HEK293 (cell line): ENCODE measurements at regions not wholly inside any gene's neighbourhood (a gene's known extent, or its start where the extent isn't known, plus 50 kb on each side); places are given as distances from the start of the nearest gene placed in this dataset.

Source experiments
- CTCF ChIA-PET: fragments of 350-600 bp; formaldehyde crosslinking; extraction: SDS; loops from one replicate; lab custom pipeline; 2021; ENCODE audit warnings: antibody characterized with exemption; lab: Yijun Ruan, JAX
- POLR2A ChIA-PET: fragments of 300-600 bp; formaldehyde crosslinking; extraction: SDS; loops from one replicate; lab custom pipeline; 2020; ENCODE audit warnings: antibody characterized with exemption, inconsistent platforms; lab: Yijun Ruan, JAX
- H3K27ac ChIP-seq: fragments of 200-500 bp; sonication (Bioruptor generic); 2 replicates; pipeline ENCODE4 v1.5.1; 2014; ENCODE audit warnings: low read depth, low read length, control low read depth, inconsistent platforms; ENCODE audit errors: extremely low read depth
- H3K36me3 ChIP-seq, 2 experiments: fragments of 200-500 bp in 1 of 2; sonication (Bioruptor generic) in 1 of 2; 1 replicate in 1 of 2; 2 replicates in 1 of 2; pipeline ENCODE4 v1.5.1; 2014 to 2017; ENCODE audit warnings: inconsistent platforms in 2 of 2, low read length in 2 of 2; ENCODE audit not compliant: control insufficient read depth in 2 of 2, insufficient read depth in 1 of 2
- H3K4me1 ChIP-seq: fragments of 200-500 bp; sonication (Bioruptor generic); 2 replicates; pipeline ENCODE4 v1.5.1; 2014; ENCODE audit warnings: mild to moderate bottlenecking, low read length, inconsistent platforms; ENCODE audit not compliant: control insufficient read depth, insufficient read depth
- H3K4me3 ChIP-seq: 2 replicates; pipeline ENCODE4 v1.5.1; 2011; ENCODE audit warnings: low read depth, mild to moderate bottlenecking, control low read depth, low read length, moderate library complexity
- H3K9me3 ChIP-seq: fragments of 200-500 bp; sonication (Bioruptor generic); 2 replicates; pipeline ENCODE4 v1.5.1; 2014; ENCODE audit warnings: low read depth, low read length, inconsistent platforms; ENCODE audit not compliant: control insufficient read depth, insufficient read depth
- IKZF3 ChIP-seq: fragments of 450-650 bp; IDR thresholded peaks from 2 replicates; pipeline ENCODE4 v1.5.0; 2018; ENCODE audit warnings: missing biosample characterization, mild to moderate bottlenecking, missing genetic modification characterization, moderate library complexity
- ZFP41 ChIP-seq: fragments of 450-650 bp; formaldehyde crosslinking; IDR thresholded peaks from 2 replicates; pipeline ENCODE4 v1.5.1; 2016; ENCODE audit warnings: missing biosample characterization, missing genetic modification characterization, borderline replicate concordance
- ZNF16 ChIP-seq: fragments of 450-650 bp; formaldehyde crosslinking; IDR thresholded peaks from 2 replicates; pipeline ENCODE4 v1.5.1; 2016; ENCODE audit warnings: low read depth, missing biosample characterization, missing genetic modification characterization
- ZNF175 ChIP-seq: fragments of 450-650 bp; formaldehyde crosslinking; IDR thresholded peaks from 2 replicates; pipeline ENCODE4 v1.5.1; 2016; ENCODE audit warnings: missing biosample characterization, missing genetic modification characterization
- ZNF2 ChIP-seq: fragments of 450-650 bp; formaldehyde crosslinking; IDR thresholded peaks from 2 replicates; pipeline ENCODE4 v1.5.1; 2016; ENCODE audit warnings: missing biosample characterization, missing genetic modification characterization
- ZNF292 ChIP-seq: fragments of 450-650 bp; formaldehyde crosslinking; IDR thresholded peaks from 2 replicates; pipeline ENCODE4 v1.5.1; 2016; ENCODE audit warnings: low read depth, missing biosample characterization, missing genetic modification characterization, borderline replicate concordance
- ZNF302 ChIP-seq: fragments of 450-650 bp; formaldehyde crosslinking; IDR thresholded peaks from 2 replicates; pipeline ENCODE4 v1.5.1; 2016; ENCODE audit warnings: missing biosample characterization, missing genetic modification characterization, low read depth
- ZNF416 ChIP-seq: fragments of 450-650 bp; formaldehyde crosslinking; IDR thresholded peaks from 2 replicates; pipeline ENCODE4 v1.5.1; 2016; ENCODE audit warnings: missing biosample characterization, missing genetic modification characterization
- ZNF501 ChIP-seq: fragments of 450-650 bp; formaldehyde crosslinking; IDR thresholded peaks from 2 replicates; pipeline ENCODE4 v1.5.1; 2016; ENCODE audit warnings: missing biosample characterization, missing genetic modification characterization
- ZNF624 ChIP-seq: fragments of 450-650 bp; formaldehyde crosslinking; IDR thresholded peaks from 2 replicates; pipeline ENCODE4 v1.5.1; 2017; ENCODE audit warnings: missing biosample characterization, missing genetic modification characterization
- ZNF629 ChIP-seq: fragments of 450-650 bp; formaldehyde crosslinking; IDR thresholded peaks from 2 replicates; pipeline ENCODE4 v1.5.1; 2017; ENCODE audit warnings: missing biosample characterization, missing genetic modification characterization
- ZNF664 ChIP-seq: fragments of 450-650 bp; formaldehyde crosslinking; IDR thresholded peaks from 2 replicates; pipeline ENCODE4 v1.5.1; 2016; ENCODE audit warnings: missing biosample characterization, missing genetic modification characterization
- TF ChIP-seq, protein P1 (sequence below): fragments of 450-650 bp; formaldehyde crosslinking; IDR thresholded peaks from 2 replicates; pipeline ENCODE4 v1.5.1; 2016; ENCODE audit warnings: missing biosample characterization, missing genetic modification characterization
- TF ChIP-seq, protein P2 (sequence below): fragments of 450-650 bp; formaldehyde crosslinking; IDR thresholded peaks from 2 replicates; pipeline ENCODE4 v1.5.1; 2016; ENCODE audit warnings: missing biosample characterization, missing genetic modification characterization
- TF ChIP-seq, protein P3 (sequence below): fragments of 450-650 bp; formaldehyde crosslinking; IDR thresholded peaks from 2 replicates; pipeline ENCODE4 v1.5.1; 2017; ENCODE audit warnings: missing biosample characterization, missing genetic modification characterization
- TF ChIP-seq, protein P4 (sequence below): fragments of 450-650 bp; formaldehyde crosslinking; IDR thresholded peaks from 2 replicates; pipeline ENCODE4 v1.5.1; 2016; ENCODE audit warnings: missing biosample characterization, missing genetic modification characterization
- TF ChIP-seq, protein P5 (sequence below): IDR thresholded peaks from 2 replicates; pipeline ENCODE4 v1.6.1; 2011; ENCODE audit warnings: mild to moderate bottlenecking, low read depth, low read length, borderline replicate concordance

DNA sequence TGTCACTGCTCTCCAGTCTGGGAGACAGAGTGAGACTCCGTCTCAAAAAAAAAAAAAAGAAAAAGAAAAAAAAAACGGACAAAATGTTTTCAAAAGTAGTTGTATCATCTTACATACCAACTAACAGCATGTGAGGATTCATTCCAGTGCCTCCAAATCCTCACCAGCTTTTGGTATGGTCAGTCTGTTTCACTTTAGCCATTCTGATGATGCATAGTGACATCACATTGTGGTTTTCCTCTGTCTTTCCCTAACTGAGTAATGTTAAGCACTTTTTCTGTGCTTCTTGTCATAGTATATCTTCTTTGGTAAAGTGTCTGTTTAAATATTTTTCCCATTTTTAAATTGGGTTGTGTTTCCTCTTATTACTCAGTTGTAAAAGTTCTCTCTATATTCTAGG is 251.4 kb upstream of the CTBP2 start (continued):
- TF ChIP-seq, protein P1, sequence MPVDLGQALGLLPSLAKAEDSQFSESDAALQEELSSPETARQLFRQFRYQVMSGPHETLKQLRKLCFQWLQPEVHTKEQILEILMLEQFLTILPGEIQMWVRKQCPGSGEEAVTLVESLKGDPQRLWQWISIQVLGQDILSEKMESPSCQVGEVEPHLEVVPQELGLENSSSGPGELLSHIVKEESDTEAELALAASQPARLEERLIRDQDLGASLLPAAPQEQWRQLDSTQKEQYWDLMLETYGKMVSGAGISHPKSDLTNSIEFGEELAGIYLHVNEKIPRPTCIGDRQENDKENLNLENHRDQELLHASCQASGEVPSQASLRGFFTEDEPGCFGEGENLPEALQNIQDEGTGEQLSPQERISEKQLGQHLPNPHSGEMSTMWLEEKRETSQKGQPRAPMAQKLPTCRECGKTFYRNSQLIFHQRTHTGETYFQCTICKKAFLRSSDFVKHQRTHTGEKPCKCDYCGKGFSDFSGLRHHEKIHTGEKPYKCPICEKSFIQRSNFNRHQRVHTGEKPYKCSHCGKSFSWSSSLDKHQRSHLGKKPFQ (tag by site-specific recombination) = no peak
- TF ChIP-seq ZNF624 (tag by site-specific recombination) (no peak), IKZF3 (tag by site-specific recombination) (no peak)
- TF ChIP-seq, all 188 proteins: peak for 0

- CTCF ChIA-PET = interaction anchor here (0.5 to 2.3 kb wide), 2 partner anchors 39 to 455 kb away, joined by 5 to 7 read pairs; no protein-coding TSS in a partner anchor
- no peak overlapping the region for H3K4me3 ChIP-seq
- H3K4me1 ChIP-seq = no peaks in the 10 kb centered on the region; the same call in 1 of the 2 replicates
- no peaks in the 10 kb centered on the region for H3K36me3 ChIP-seq
- TF ChIP-seq, protein P2, sequence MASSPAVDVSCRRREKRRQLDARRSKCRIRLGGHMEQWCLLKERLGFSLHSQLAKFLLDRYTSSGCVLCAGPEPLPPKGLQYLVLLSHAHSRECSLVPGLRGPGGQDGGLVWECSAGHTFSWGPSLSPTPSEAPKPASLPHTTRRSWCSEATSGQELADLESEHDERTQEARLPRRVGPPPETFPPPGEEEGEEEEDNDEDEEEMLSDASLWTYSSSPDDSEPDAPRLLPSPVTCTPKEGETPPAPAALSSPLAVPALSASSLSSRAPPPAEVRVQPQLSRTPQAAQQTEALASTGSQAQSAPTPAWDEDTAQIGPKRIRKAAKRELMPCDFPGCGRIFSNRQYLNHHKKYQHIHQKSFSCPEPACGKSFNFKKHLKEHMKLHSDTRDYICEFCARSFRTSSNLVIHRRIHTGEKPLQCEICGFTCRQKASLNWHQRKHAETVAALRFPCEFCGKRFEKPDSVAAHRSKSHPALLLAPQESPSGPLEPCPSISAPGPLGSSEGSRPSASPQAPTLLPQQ (tag by site-specific recombination) = no peak
- TF ChIP-seq ZNF16 (tag by site-specific recombination) (no peak), ZNF2 (tag by site-specific recombination) (no peak), ZNF664 (tag by site-specific recombination) (no peak), ZNF501 (tag by site-specific recombination) (no peak), ZNF302 (no peak), ZNF629 (tag by site-specific recombination) (no peak), ZNF416 (tag by site-specific recombination) (no peak), ZNF175 (tag by site-specific recombination) (no peak)
- TF ChIP-seq, protein P3, sequence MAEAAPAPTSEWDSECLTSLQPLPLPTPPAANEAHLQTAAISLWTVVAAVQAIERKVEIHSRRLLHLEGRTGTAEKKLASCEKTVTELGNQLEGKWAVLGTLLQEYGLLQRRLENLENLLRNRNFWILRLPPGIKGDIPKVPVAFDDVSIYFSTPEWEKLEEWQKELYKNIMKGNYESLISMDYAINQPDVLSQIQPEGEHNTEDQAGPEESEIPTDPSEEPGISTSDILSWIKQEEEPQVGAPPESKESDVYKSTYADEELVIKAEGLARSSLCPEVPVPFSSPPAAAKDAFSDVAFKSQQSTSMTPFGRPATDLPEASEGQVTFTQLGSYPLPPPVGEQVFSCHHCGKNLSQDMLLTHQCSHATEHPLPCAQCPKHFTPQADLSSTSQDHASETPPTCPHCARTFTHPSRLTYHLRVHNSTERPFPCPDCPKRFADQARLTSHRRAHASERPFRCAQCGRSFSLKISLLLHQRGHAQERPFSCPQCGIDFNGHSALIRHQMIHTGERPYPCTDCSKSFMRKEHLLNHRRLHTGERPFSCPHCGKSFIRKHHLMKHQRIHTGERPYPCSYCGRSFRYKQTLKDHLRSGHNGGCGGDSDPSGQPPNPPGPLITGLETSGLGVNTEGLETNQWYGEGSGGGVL (tag by site-specific recombination) = no peak
- TF ChIP-seq, protein P4, sequence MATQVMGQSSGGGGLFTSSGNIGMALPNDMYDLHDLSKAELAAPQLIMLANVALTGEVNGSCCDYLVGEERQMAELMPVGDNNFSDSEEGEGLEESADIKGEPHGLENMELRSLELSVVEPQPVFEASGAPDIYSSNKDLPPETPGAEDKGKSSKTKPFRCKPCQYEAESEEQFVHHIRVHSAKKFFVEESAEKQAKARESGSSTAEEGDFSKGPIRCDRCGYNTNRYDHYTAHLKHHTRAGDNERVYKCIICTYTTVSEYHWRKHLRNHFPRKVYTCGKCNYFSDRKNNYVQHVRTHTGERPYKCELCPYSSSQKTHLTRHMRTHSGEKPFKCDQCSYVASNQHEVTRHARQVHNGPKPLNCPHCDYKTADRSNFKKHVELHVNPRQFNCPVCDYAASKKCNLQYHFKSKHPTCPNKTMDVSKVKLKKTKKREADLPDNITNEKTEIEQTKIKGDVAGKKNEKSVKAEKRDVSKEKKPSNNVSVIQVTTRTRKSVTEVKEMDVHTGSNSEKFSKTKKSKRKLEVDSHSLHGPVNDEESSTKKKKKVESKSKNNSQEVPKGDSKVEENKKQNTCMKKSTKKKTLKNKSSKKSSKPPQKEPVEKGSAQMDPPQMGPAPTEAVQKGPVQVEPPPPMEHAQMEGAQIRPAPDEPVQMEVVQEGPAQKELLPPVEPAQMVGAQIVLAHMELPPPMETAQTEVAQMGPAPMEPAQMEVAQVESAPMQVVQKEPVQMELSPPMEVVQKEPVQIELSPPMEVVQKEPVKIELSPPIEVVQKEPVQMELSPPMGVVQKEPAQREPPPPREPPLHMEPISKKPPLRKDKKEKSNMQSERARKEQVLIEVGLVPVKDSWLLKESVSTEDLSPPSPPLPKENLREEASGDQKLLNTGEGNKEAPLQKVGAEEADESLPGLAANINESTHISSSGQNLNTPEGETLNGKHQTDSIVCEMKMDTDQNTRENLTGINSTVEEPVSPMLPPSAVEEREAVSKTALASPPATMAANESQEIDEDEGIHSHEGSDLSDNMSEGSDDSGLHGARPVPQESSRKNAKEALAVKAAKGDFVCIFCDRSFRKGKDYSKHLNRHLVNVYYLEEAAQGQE (tag by site-specific recombination) = no peak
- POLR2A ChIA-PET = interaction anchor here (0.8 kb wide), 1 partner anchor 16 kb away, joined by 4 read pairs; no protein-coding TSS in a partner anchor
- H3K27ac ChIP-seq = no peak overlapping the region
- H3K9me3 ChIP-seq = no peaks in the 10 kb centered on the region
These were observed 249.4 kb upstream of the CTBP2 start for GRCh38 chr10:125409756-125410155.

DNA sequence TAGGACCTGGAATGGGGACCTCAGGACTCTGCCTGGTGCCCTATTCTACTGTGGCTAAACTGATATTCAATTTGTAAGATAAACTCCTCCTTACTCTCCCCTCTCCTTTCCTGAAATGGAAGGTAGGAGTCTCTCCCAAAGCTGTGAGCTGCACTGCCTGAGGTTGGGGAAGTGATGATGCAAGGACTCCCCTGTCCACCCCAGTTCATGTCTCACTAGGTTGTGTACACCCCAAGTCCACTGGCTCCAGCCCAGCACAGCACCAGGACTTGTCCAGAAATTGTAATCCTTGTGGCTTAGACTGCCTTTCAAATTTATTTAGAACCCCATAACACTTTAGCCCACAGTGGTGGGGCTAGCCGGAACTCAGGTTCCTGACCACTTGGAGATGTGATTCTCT is 247.2 kb upstream of the CTBP2 start:
- H3K4me1 ChIP-seq = no peaks in the 10 kb centered on the region
- ChIA-PET CTCF (no interaction called here), POLR2A (no interaction called here)
- no peak overlapping the region for H3K27ac ChIP-seq
- H3K4me3 ChIP-seq = no peak overlapping the region
- no peaks in the 10 kb centered on the region for H3K9me3 ChIP-seq
- TF ChIP-seq, protein P5, sequence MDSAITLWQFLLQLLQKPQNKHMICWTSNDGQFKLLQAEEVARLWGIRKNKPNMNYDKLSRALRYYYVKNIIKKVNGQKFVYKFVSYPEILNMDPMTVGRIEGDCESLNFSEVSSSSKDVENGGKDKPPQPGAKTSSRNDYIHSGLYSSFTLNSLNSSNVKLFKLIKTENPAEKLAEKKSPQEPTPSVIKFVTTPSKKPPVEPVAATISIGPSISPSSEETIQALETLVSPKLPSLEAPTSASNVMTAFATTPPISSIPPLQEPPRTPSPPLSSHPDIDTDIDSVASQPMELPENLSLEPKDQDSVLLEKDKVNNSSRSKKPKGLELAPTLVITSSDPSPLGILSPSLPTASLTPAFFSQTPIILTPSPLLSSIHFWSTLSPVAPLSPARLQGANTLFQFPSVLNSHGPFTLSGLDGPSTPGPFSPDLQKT = no peak
- TF ChIP-seq ZFP41 (no peak), ZNF292 (tag by site-specific recombination) (no peak)
- H3K36me3 ChIP-seq = no peaks in the 10 kb centered on the region
